Spinal cord (tissue), 9 donors: ENCODE measurements at regions not wholly inside any gene's neighbourhood (a gene's known extent, or its start where the extent isn't known, plus 50 kb on each side); places are given as distances from the start of the nearest gene placed in this dataset.

Experiments
- DNase-seq, 6 donors: peaks; one replicate each; pipeline versions ENCODE4 v3.0.0 to v3.0.0-alpha.2; 2013 to 2015; ENCODE audit warnings: low spot score in 6 of 6, low read depth in 4 of 6
- H3K27ac ChIP-seq: one replicate; pipeline ENCODE4 v1.5.1; 2013; ENCODE audit warnings: low read depth, low read length, control low read depth
- H3K27me3 ChIP-seq: one replicate; pipeline ENCODE4 v1.6.1; 2013; ENCODE audit warnings: low read length; ENCODE audit not compliant: control insufficient read depth, insufficient read depth
- H3K36me3 ChIP-seq: one replicate; pipeline ENCODE4 v1.6.1; 2013; ENCODE audit warnings: low read length; ENCODE audit not compliant: control insufficient read depth, insufficient read depth
- H3K4me1 ChIP-seq: one replicate; pipeline ENCODE4 v1.6.1; 2013; ENCODE audit warnings: low read length; ENCODE audit not compliant: control insufficient read depth, insufficient read depth
- H3K4me3 ChIP-seq: one replicate; pipeline ENCODE4 v1.5.1; 2013; ENCODE audit warnings: low read depth, low read length, control low read depth
- H3K9me3 ChIP-seq: one replicate; pipeline ENCODE4 v1.6.1; 2013; ENCODE audit warnings: low read length; ENCODE audit not compliant: control insufficient read depth, insufficient read depth
- WGBS: methylation state at CpG from one replicate; pipeline ENCODE4 v1.1.5; 2013; ENCODE audit warnings: missing lambda C conversion rate; ENCODE audit not compliant: insufficient coverage; 5-methylcytosine and 5-hydroxymethylcytosine counted together
- donor health status: healthy.

- no peaks in the 10 kb centered on the region for H3K27me3 ChIP-seq
- no peak overlapping the region for H3K27ac ChIP-seq
- H3K36me3 ChIP-seq, result no peaks in the 10 kb centered on the region
- no peaks in the 10 kb centered on the region for H3K4me1 ChIP-seq
- no peak overlapping the region for H3K4me3 ChIP-seq
- no CpG with 5 or more reads among the region's 1 CpG for WGBS
- no peaks in the 10 kb centered on the region for H3K9me3 ChIP-seq
- DNase-seq, result no peak
Observed at GRCh38 chrY:14438395-14438794, 85.9 kb upstream of the NLGN4Y start.

- no peaks in the 10 kb centered on the region for H3K27me3 ChIP-seq
- H3K27ac ChIP-seq, result no peak overlapping the region
- H3K9me3 ChIP-seq, result no peaks in the 10 kb centered on the region
- H3K4me3 ChIP-seq, result no peak overlapping the region
- WGBS, result no CpG with 5 or more reads among the region's 4 CpGs
- H3K4me1 ChIP-seq, result no peaks in the 10 kb centered on the region
- H3K36me3 ChIP-seq, result no peaks in the 10 kb centered on the region
- no peak for DNase-seq
Observed at GRCh38 chrY:14444550-14444949, 79.8 kb upstream of the NLGN4Y start.

- H3K27ac ChIP-seq, result no peak overlapping the region
- WGBS, result no CpG with 5 or more reads among the region's 1 CpG
- H3K9me3 ChIP-seq, result no peaks in the 10 kb centered on the region
- no peaks in the 10 kb centered on the region for H3K4me1 ChIP-seq
- no peak for DNase-seq
- no peaks in the 10 kb centered on the region for H3K36me3 ChIP-seq
- no peaks in the 10 kb centered on the region for H3K27me3 ChIP-seq
- H3K4me3 ChIP-seq, result no peak overlapping the region
Observed at GRCh38 chrY:14468151-14468683, 56.1 kb upstream of the NLGN4Y start.

GRCh38 chrY:14472421-14472820 lies 51.9 kb upstream of the NLGN4Y start:
- H3K4me1 ChIP-seq, result no peaks in the 10 kb centered on the region
- no peak overlapping the region for H3K27ac ChIP-seq
- H3K4me3 ChIP-seq, result no peak overlapping the region
- no peaks in the 10 kb centered on the region for H3K36me3 ChIP-seq
- peak in 1 of 6 donors; percentile 19 for DNase-seq
- no CpG with 5 or more reads among the region's 3 CpGs for WGBS
- no peaks in the 10 kb centered on the region for H3K9me3 ChIP-seq
- no peaks in the 10 kb centered on the region for H3K27me3 ChIP-seq

GRCh38 chrY:14473320-14473719 lies 51.0 kb upstream of the NLGN4Y start:
- Histone ChIP-seq H3K27ac (no peak overlapping the region), H3K4me3 (no peak overlapping the region), H3K36me3 (no peaks in the 10 kb centered on the region), H3K9me3 (no peaks in the 10 kb centered on the region), H3K27me3 (no peaks in the 10 kb centered on the region), H3K4me1 (no peaks in the 10 kb centered on the region)
- no CpG with 5 or more reads among the region's 3 CpGs for WGBS
- no peak for DNase-seq
